ENCODE measurements at regions not wholly inside any gene's neighbourhood (a gene's known extent, or its start where the extent isn't known, plus 50 kb on each side); places are given as distances from the start of the nearest gene placed in this dataset.

GRCh38 chr10:78659598-78659967 is 409.2 kb upstream of the ZMIZ1 start:
- TF ChIP-seq POLR2AphosphoS5 (IDR thresholded peaks at IDR 0.05; ENCODE audit: borderline replicate concordance, low read depth, low read length) (no peak), EZH2 (IDR thresholded peaks at IDR 0.05) (no peak)

Measured in SK-N-MC (cell line).